ENCODE measurements at regions not wholly inside any gene's neighbourhood (a gene's known extent, or its start where the extent isn't known, plus 50 kb on each side); places are given as distances from the start of the nearest gene placed in this dataset.

DNA sequence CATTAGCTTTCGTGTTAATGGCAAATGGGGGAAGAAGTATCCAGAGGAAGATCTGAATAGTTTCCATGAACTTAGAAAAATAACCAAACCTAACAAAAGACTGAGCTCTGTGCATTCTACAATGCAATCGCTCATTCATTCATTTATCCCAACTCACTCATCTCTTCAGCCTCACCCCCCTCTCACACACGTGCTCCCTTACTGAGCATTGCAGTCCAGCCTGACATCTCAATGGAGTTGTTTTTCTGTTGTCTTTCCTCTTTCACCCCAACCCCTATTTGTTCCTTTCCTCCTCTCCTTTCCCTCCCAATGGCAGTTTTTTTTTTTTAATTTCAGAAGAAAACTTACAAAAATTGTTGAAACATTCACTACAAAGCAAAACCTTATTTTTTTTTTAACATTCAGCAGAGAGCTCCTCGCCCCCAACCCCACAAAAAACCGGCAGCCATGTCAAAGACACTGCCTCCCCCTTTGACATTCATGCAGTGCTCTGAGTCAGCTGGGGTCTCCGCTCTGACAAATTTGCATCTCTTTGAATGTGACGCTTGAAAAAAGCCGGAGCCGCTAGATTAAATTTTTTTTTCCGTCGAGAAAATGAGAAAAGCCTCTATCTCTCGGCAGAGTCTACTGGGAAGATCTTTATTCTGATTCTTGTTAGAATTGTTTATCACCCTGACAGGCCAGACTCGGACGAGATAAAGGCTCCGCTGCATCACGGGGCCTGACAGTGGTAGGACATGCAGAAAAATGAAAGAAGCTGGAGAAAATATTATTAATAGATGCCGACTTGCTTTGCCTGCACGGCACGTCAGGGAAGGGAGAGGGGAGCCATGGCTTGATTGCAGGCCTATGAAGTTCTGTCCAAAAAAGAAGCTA lies 775.6 kb downstream of the VRK1 start:
- TF ChIP-seq EZH2phosphoT487 (IDR thresholded peaks at IDR 0.05; ENCODE audit: insufficient read depth, low read depth) (no peak), EZH2 (IDR thresholded peaks at IDR 0.05; ENCODE audit: insufficient read depth, poor library complexity, severe bottlenecking) (no peak)

Measured in GM23248 (cell line).